HG03159 (cell line): ENCODE measurements at regions not wholly inside any gene's neighbourhood (a gene's known extent, or its start where the extent isn't known, plus 50 kb on each side); places are given as distances from the start of the nearest gene placed in this dataset.

ENCODE experiments used
- ATAC-seq: cut with Tn5 transposase; IDR thresholded peaks from one replicate; pipeline ENCODE4 v1.9.1; 2021; ENCODE audit warnings: mild to moderate bottlenecking, moderate library complexity; ENCODE audit not compliant: unreplicated experiment

DNA sequence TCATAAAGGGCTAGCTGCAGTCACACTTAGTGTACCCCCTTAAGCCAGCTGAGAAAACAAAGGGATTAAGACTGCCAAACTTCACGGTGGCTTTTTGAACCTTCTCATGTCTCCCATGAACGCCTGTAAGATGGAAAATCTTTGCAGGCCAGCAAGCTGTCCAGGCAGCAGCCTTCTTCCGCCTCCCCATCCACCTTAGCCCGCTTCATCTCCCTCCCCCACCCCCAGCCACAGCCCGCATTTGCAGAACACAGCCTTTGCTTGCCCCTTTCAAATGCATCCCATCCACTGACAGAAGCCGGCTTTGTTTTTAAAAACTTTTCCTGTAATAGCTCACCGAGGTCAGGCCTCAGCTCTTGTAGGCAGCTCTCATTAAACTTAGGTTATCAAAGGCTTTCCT, 113.8 kb upstream of the FAM9B start:
- no peak for ATAC-seq

DNA sequence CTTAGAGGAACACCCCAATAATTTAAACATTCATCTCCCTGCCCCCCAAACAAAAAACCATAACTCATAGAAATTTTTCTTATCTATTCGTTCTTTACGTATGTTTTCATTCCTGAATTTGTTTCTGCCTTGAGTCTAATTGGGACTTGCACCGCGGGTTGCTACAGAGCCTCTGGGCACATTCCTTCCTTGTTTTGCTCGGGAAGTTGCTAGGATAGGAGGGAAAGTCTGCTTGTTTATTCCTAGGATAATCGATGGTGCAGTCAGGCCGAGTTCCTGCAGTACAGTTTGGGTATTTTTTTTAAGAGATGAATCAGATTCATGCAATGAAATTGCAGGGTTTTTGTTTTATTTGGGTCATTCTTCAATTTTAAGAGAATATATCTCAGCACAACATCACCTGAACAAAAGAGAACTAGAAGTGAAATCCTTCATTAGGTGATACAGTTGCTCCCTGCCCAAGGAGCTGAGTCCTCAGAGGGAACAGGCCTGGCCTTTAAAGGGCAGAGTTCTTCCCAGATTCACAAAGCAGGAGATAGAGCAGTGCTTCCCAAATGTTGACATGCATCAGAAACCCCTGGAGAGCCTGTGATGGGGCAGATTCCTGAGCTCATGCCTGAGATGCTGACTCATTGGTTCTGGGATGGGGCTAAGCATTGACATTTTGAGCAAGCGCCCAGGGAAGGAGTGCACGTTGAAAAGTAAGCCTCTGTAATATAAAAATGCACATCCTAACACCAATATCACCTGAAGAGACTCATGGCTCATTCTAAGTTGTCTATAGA, 114.9 kb upstream of the FAM9B start:
- no peak for ATAC-seq

DNA sequence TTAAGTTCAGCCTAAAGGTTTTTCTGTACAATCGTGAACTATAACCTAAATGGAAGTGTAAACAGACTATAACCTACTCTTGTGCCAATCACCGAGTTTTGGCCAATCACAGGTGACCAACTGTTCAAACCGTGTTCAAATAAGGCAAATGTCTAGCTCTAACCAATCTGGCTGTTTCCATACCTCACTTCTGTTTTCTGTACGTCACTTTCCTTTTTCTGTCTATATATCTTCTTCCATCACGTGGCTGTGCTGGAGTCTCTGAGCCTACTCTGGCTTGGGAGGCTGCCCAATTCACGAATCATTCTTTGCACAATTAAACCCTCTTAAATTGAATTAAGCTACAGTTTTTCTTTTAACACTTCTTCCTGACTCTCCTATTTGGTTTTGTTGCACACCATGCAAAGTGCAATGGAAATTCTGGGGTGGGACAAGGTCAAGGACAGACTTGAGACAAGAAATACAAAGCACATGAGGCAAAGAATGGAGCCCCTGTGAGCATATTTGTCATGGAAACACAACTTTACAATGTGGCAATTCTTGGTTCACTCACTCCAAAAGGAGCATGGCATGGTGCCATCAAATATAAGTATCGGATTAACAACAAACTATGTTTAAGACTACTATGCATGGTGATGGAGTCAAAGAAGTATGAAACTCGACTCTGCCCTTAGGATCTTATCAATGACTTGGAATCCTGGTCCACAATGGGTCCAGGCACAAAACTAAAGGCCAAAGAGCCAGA, 115.7 kb upstream of the FAM9B start:
- ATAC-seq: no peak

DNA sequence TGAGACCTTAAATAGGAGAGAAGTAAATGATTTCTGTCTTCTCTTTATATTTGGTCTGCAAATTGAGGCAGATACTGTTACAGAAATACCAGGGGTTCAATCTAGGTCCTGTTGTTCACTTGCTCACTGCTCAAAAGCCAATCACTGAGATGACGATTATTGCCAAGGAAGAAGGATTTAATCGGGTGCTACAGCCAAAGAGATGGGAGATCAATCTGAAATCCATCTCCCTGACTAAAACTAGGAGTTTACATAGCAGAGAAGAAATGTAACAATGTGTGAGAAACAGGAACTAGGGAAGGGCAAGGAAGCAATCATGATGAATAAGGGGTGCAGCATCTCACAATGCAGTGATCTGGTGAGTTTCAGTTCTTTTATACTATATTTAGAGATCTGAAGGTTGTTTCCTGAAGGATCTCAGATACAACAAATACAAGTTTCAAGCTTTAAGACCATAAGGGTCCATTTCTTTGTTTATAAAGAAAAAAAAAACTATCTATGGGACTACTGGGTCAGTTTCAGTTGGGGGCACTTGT, 117.9 kb upstream of the FAM9B start:
- no peak for ATAC-seq

DNA sequence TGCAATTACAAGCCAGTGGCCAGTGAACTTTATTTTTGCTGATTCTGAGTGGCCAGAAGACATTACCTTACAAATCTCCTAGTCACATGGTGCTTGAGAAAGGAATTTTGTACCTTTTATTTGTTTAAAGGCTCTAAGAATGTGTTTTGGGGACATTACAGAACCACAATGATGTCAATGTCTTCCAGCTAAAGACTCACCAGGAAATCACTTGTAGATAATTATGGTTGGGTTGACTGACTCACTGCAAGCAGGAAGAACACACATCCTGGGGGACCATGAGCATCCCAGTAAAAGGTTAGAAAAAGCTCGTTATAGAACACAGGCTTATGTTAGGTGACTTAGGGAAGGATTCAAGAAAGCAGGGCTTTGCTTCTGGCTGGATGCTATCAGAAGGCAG, 119.4 kb upstream of the FAM9B start:
- ATAC-seq: no peak

DNA sequence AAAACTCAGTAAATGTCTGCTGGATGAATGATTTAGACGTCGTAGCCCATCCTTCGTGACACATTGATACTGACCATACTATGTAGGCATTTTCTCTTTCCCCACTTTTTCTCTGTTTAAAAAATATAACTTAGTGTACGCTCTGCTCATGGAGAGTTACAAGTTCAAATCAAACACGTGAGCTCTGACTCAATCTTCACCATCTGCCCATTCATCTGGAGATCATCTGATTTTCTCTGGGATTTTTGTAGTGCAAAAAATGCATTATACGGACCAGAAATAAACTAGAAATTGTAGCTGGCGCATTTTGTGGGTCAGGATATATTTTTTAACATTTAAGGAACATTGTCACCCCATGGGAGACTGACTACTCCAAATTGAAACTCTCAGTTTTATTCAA, 124.7 kb upstream of the FAM9B start:
- ATAC-seq: no peak

DNA sequence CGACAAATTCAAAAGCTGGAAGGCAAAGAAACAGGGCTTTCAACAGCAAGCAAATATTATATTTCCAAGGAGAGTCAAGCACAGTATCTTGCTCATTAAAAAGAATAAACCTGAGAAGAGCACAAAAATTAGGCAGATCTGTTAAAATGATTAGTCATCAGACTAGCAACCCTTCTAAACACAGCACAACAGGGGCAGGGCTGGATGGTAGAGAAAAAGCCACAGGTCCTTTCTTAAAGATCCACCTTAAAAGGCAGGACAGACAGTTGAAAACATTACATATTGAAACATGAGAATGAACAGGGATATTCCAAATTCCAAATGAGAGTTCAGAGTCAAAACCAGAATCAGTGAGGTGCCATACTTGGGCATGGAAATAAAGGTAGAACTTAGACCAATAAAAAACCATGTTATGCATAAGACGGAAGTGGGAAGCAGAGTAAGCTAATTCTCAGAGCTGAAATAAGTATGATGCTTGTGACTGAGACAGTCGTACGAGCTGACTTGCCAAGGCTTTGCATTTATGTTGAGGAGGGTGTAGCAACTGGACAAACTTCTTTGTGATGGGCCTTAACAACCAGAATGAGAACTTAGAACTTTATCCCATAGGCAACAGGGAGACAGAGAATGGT, 126.9 kb upstream of the FAM9B start:
- ATAC-seq: no peak

DNA sequence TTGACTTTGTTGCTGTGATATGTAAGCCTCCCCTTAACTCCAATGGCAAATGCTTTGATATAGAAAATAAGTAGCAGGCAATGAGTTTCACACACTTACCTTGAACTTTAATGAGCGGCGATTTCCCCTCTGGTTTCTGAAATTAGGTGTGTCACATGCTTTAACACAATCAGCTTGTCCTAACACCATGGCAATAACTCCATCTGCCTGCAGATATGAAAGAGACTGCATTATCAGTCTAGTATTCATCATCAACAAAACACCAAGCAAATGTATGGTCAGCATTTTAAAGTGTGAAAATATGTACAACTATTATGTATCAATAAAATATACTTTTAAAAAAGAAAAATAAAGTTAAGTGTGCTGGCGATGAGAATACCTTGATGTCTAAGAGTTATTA, 128.8 kb upstream of the FAM9B start:
- no peak for ATAC-seq

DNA sequence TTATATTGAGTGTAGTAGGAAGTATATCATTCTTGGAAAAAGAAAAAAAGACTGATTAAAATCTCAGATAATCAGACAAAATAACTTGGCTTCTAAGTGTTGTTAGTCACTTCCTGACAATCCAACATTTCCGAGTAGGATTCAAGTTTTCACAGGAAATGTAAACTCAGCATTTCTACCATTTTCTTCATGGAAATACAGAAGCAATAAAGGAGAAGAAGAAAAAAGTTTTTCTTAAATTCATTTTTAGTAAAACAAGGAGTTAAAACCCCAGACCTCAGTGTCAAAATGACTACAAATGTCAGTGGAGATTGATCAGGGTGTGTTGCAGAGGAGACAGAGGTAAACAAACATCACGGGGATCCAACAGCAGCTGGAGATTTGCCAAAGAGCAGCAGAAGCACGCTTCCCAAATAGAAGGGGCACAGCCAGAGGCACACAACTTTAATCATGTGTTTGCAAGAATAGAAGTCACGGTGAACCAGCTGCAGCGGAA, 129.3 kb upstream of the FAM9B start:
- no peak for ATAC-seq

DNA sequence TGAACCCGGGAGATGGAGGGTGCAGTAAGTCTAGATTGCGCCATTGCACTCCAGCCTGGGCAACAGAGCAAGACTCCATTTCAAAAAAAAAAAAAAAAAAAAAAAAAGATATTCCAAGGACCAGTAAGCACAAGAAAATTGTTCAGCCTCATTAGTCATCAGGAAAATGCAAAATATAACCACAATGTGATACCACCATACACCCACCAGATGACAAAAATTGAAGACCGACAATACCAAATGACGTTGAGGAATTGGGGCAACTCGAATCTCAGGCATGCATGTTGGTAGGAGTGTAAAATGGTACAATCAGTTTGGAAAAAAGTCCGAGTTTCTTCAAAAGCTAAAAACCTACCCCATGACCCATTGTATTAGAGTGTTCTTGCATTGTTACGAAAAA, 130.2 kb upstream of the FAM9B start:
- no peak for ATAC-seq

DNA sequence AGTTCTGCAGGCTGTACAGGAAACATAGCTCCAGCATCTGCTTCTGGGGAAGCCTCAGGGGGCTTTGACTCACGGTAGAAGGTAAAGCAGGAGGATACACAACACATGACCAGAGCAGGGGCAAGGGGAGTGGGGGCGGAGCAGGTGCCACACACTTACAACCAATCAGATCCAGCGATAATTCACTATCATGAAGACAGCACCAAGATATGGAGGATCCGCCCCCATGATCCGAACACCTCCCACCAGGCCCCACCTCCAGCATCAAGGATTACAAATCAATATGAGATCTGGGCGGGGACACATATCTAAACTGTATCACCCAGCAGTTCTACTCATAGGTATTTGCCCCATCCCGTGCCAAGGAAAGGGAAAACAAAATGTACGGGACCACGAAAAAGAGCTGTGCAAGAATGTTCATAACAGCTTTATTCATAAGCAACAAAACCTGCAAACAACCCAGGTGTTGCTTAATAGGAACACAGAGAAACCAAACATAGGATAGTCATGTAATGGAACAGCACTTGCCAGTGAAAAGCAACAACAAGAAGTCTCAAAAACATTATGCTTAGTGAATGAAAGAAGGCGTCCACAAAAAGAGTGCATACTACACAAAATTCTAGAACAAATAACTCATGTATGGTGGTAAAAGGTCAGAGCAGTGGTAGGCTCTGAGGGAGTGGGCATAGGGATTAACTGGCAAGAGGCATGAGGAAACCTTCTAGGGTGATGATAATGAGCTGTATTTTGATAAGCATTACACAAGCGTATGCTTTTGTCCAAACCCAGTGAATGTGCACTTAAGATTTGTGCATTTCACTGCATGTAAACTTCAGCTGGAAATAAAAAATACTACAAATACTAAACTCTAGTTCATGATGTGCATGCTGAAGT, 130.9 kb upstream of the FAM9B start:
- no peak for ATAC-seq

DNA sequence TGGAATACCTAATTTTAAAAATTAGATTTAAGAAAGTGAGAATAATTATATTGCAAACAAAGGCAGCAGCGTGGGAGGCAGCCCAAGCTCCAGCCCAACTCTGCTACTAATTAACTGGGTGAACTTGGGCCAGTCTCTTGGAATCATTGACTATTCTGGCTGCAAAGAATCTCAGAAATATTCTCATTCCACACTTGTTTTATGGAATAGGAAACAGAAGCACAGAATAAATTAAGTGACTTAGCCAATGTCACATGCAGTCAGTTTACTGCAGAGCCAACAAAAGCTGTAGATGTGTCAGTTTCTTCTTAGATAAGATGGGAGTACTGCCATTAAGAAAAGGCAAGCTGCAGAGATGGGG, 132.6 kb upstream of the FAM9B start:
- ATAC-seq: no peak

DNA sequence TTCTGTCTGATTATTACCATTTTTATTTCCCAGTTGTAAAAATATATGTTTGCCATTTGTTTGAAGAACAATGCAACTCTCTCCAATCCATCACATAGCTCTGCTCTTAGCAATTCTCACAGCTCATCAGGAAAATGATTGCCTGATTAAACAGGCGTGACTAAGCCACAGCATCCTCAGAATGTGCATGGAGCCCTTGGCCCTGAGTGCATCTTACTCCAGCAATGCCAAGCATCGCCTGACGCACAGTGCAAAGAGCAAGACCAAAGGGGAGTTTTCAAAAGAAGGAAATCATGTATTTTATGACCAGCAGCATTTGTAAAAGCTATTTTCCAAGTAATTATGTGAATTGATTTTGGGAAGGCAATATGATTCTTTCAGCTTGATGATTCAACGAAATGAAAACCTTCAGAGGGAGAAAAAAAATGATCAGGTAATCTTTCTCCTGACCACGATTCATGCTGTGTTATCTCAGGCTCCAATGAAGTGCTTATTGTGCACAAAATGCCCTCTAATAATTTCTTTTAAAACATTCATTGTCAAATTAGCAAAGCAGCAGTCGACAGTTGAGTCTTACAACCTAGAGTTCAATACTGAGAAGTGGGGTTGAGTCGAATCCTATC, 138.0 kb upstream of the FAM9B start:
- no peak for ATAC-seq

DNA sequence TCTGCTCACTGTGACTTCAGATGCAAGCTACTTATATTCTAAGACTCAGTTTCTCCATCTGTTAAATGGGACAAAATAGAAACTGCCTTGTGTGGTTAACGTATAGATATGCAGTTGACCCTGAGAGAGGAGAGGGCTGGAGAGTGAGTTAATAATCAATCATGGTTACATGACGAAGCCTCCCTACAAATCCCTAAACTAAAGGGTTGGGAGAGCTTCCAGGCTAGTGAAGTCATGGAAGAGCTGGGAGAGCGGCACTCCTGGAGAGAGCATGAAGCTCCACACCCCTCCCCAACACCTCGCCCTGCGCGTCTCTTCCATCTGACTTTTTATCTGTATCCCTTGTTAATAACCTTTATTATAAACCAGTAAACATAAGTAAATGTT, 138.5 kb upstream of the FAM9B start:
- no peak for ATAC-seq

DNA sequence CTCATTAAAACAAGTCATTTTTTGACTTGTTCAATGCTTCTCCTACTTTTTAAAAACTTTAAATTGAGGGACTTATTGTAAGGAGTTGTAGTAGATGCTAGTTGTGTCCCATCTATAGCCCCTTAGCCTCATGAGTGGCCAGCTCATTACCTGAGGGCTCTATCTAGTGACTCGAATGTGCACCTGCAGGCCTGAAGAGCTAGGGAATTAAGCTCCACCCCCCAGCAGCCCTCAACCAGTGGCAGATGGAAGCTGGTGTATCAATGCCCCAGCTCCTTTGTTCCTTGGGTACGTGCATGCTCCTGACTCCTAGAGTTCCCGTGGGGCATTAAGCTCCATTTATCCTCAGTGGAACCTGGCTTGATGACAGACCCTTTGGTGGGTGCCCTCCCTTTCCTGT, 146.7 kb upstream of the FAM9B start:
- no peak for ATAC-seq

DNA sequence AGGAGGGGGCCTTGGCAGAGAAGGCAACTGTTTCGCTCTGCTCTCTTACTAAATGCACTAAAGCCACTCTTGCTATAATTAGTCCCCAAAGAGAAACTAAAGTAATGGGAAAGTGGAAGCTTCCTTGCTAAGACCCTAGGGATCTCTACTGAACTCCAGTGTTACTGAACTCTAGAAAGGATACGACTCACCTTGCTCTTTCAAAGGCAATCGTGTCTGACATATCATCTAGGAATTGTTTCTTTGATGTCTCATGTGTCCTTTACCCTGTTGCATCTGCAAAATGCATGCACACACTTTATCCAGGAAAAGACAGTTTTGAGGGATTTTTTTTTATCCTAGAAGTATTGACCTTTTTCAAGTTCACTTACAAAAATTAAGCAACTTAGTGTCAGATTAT, 148.1 kb upstream of the FAM9B start:
- ATAC-seq: no peak

DNA sequence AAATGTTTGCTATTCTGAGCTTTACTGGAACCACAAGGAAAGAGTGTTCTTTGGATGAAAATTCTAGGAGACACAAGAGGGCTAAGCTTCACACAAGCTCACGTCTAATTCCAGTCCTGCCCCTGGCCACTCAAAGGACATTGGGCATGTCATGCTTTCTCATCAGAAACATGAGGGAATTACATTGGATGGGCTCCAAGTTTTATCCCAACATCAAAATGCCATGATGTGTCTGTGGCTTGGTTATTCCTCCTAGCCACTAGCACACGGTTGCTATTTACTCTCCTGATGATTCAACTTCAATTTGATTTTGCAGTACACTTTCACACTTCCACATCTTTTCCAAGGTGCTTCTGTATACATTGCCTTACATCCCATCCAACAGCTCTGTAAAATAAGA, 149.6 kb upstream of the FAM9B start:
- no peak for ATAC-seq

DNA sequence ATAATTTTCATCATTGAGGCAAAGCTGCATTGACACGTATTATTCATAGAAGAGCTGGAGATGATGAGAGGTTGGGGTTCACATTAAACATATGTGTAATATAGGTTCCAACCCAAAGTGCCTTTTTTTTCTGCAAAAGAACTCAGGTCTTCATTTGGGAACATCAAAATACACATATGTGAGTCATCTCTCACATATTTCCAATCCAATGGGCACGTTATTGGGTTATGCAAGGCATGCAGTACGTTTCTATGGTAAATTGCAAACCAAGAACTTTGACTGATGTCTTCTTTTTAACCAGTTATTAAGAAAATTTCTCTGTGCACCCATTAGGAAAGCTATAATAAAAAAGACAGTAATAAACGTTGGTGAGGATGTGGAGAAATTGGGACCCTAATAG, 150.3 kb upstream of the FAM9B start:
- no peak for ATAC-seq

DNA sequence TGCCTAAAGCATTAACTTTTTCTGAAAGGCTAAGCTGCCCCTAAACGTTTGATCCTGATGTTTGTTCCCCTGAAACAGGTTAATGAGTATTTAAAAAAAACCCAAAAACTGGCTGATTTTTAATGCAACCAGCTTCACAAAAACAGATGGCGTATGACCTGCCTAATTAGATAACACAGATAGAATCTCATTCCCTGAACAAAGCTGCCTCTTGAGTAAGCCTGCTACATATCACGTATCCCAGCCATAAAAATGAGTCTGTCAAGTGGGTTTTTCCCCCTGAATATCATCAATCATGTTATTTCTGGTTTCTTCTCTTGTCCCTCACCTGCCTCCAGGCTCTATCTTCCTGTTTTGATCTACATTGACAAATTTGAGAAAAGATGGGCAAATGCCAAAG, 154.2 kb upstream of the FAM9B start:
- no peak for ATAC-seq

DNA sequence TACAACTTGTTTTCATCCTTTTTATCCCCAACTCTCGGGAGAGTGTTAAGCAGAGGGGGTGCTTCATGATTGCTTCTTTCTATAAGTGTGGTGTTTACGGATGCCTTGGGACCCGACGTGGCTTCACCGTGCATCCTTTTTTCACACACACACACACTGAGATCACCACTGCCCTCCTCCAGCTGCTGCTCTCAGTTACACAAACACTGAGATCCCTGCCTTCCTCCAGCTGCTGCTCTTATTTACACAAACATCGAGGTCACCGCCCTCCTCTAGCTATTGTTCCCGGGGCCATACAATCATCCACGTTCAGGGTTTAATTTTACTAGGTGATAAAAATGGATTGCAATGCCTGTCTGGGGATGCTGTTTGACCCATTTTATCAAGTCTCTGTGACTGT, 155.4 kb upstream of the FAM9B start:
- no peak for ATAC-seq
